Adipocyte (in vitro differentiated cells): ENCODE measurements at regions not wholly inside any gene's neighbourhood (a gene's known extent, or its start where the extent isn't known, plus 50 kb on each side); places are given as distances from the start of the nearest gene placed in this dataset.
A peak's percentile ranks its signal among the peaks of the same experiment; 100 is the strongest.

Source experiments
- DNase-seq: peaks from one replicate; pipeline ENCODE4 v3.0.0-alpha.2; 2015; ENCODE audit warnings: low read depth
- H3K27me3 ChIP-seq: replicated peaks from 2 replicates; pipeline ENCODE4 v1.7.0; 2013; ENCODE audit warnings: mild to moderate bottlenecking, low read length, moderate library complexity; ENCODE audit not compliant: control insufficient read depth, insufficient read depth
- H3K36me3 ChIP-seq: 2 replicates; pipeline ENCODE4 v1.7.0; 2013; ENCODE audit warnings: low read length, mild to moderate bottlenecking, moderate library complexity; ENCODE audit not compliant: control insufficient read depth, insufficient read depth, severe bottlenecking
- H3K4me1 ChIP-seq: 2 replicates; pipeline ENCODE4 v1.7.0; 2013; ENCODE audit warnings: mild to moderate bottlenecking, low read length, moderate library complexity; ENCODE audit not compliant: control insufficient read depth, insufficient read depth
- H3K4me3 ChIP-seq: 2 replicates; pipeline ENCODE4 v1.7.0; 2013; ENCODE audit warnings: mild to moderate bottlenecking, low read length, moderate library complexity
- H3K9ac ChIP-seq: 2 replicates; pipeline ENCODE4 v1.7.0; 2013; ENCODE audit warnings: mild to moderate bottlenecking, low read length, moderate library complexity
- H3K9me3 ChIP-seq: 2 replicates; pipeline ENCODE4 v1.7.0; 2013; ENCODE audit warnings: mild to moderate bottlenecking, low read length, moderate library complexity; ENCODE audit not compliant: control insufficient read depth

DNA sequence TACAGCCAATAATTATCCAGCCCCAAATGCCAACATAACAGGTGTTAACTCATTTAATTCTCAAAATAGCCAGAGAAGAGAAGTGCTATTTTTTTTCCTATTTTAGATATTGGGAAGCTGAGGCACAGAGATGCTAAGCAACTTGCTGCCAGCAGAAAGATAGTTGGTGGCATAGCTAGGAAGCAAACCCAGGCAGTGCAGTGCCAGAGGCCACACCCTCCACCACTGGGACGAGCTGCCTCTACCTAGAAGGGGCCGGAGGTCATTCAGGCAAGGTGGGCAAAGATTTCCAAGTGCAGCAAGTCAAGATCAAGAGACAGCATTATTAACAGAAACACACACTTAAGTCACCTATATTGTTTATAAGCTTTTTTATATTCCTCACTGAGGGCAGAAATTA is 654.1 kb downstream of the INHBA start:
- H3K27me3 ChIP-seq = no peaks in the 10 kb centered on the region
- H3K36me3 ChIP-seq = no peaks in the 10 kb centered on the region
- no peak overlapping the region for H3K9ac ChIP-seq
- DNase-seq = no peak
- H3K9me3 ChIP-seq = no peaks in the 10 kb centered on the region
- peaks cover 25% of the 10 kb centered on the region for H3K4me1 ChIP-seq
- H3K4me3 ChIP-seq = no peak overlapping the region

DNA sequence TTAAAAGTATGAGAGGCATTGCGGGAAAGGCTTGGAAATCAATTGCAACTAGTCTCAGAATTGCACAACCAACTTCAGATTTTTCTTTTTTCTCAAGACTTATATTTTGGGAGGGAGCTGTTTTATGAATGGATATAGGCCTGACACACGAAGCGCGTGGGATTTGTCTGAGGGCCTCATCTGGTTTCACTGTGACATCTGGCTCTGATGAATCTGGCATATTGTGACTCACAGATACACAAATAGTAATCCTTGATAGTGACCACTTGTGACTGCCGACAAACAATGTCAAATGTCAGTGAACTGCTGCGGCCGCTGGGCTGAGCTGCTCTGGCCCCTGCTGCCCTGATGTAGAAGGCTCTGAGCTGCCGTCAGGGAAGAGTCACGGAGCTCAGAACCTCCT is 655.1 kb downstream of the INHBA start:
- H3K9me3 ChIP-seq = peaks cover 8% of the 10 kb centered on the region
- H3K4me3 ChIP-seq = peak overlapping the region; percentile 8
- H3K4me1 ChIP-seq = peaks cover 25% of the 10 kb centered on the region
- no peak overlapping the region for H3K9ac ChIP-seq
- H3K36me3 ChIP-seq = no peaks in the 10 kb centered on the region
- no peaks in the 10 kb centered on the region for H3K27me3 ChIP-seq
- peak; percentile 70 for DNase-seq

DNA sequence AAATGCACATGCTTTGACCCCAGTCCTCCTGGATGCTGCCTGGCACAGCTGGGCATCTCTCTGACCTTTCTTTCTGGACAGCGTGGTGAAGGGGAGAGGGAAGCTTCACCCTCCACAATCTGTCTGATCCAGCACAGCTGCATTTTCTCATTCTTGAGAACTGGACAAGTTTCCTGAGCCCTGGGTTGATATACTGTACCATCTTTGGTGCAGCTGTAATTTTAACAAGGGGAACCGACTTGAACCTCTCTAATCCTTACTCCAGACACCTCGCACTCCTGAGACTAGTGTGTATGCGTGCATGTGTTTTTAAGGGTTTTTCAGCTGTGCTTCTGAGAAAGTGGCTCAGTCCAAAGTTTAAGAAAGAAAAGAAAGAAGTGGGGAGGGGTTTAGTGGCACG is 655.7 kb downstream of the INHBA start:
- no peak for DNase-seq
- Histone ChIP-seq H3K27me3 (no peaks in the 10 kb centered on the region), H3K4me3 (peak overlapping the region; percentile 8), H3K9me3 (peaks cover 8% of the 10 kb centered on the region), H3K9ac (peak overlapping the region; percentile 2), H3K36me3 (no peaks in the 10 kb centered on the region), H3K4me1 (peaks cover 25% of the 10 kb centered on the region)

DNA sequence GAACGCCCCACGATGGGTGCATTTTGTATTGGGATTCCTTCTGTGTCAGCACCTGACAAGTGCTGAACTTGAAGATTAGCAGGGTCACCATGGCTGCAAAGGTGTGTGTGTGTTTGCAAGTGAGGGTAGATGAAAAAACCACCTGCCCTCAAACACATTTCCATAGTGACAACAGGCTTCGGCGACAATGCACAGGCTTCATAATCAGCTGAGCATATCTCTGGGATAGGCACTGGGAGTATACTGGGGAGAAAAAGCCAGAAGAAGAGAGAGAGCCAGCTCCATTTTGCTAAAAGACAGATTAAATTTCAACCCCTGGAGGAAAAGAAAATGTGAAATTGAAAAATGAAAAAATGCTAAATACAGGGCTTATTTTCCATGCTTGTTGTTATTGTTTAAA is 656.1 kb downstream of the INHBA start:
- H3K27me3 ChIP-seq = no peaks in the 10 kb centered on the region
- H3K9ac ChIP-seq = no peak overlapping the region
- DNase-seq = no peak
- no peaks in the 10 kb centered on the region for H3K36me3 ChIP-seq
- H3K4me3 ChIP-seq = no peak overlapping the region
- peaks cover 8% of the 10 kb centered on the region for H3K9me3 ChIP-seq
- peaks cover 25% of the 10 kb centered on the region for H3K4me1 ChIP-seq

DNA sequence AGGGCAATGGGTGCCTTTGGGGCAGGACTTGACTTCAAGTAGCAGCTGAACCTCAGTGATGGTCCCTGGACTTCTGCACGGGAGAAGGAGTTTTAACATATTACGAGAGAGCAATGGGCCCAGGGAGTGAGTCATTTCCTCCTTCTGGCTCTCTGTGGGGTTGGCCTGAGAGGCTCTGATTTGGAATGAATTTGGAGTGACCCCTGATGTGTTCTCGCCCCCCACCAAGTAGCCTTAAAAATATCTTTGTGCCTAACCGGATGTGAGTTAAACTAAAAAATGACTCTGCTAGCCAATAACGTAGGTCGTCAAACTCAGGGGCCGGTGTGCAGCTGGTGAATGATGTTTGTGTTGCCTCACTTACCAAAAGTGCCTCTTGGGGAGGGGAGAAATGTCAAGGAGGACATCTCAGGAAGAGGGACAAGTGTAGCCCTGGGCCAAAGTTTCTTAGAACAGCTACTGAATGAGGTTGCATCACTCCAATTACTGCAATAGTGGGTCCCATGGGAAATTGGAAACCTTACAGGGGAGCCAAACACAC is 656.6 kb downstream of the INHBA start:
- DNase-seq = peak; percentile 21
- H3K4me1 ChIP-seq = peaks cover 25% of the 10 kb centered on the region

DNA sequence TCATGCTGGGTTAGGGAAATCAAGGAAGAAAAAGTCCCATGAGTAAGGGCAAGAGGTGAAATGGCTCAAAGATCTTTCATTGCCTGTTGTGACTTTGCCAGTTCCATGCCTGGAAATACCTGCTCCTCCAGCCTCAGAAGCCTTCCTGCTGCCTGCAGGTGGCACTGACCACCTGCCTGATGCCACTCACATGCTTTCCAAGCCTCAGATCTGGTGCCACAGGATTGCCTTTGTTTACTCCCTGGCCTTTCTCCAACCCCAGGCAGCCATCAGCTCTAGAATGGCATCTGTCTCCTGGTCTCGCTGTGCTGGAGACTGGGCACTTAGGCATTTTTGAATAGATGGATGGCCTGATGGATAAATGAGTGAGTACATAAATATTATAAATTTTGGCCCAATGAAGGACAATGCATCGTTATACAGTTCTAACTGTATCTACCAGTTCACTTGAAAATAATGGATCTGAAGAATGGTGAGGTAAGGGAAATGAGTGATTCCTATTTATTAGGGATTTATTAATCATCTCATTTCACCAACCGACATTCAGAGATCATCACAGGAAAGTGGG is 657.2 kb downstream of the INHBA start:
- no peak overlapping the region for H3K9ac ChIP-seq
- H3K36me3 ChIP-seq = no peaks in the 10 kb centered on the region
- H3K4me3 ChIP-seq = no peak overlapping the region
- DNase-seq = no peak
- H3K27me3 ChIP-seq = no peaks in the 10 kb centered on the region
- H3K4me1 ChIP-seq = peaks cover 25% of the 10 kb centered on the region
- peaks cover 8% of the 10 kb centered on the region for H3K9me3 ChIP-seq

More for the DNA sequence above, 656.6 kb downstream of the INHBA start:
- Histone ChIP-seq H3K36me3 (no peaks in the 10 kb centered on the region), H3K27me3 (no peaks in the 10 kb centered on the region), H3K9me3 (peaks cover 8% of the 10 kb centered on the region), H3K9ac (no peak overlapping the region), H3K4me3 (no peak overlapping the region)

DNA sequence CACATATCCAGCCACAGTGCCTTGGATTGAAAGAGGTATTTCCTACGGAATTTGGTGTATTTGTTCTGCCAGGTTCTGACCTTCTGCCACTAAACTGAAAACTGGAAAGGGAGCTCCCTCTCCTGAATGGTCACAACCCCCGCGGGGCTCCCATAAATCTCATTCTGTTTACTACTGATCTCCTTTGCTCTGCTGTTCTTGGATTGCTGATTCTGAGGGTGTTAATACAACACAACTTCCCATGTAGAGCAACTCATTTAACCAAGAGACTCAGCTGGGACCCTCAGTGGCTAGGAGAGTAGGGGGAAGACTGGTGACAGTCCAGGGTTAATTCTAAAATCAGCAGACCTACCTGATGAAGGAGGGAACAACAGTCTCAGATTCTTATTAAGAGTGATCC is 662.9 kb downstream of the INHBA start:
- Histone ChIP-seq H3K9ac (no peak overlapping the region), H3K9me3 (peaks cover 8% of the 10 kb centered on the region), H3K27me3 (no peaks in the 10 kb centered on the region), H3K4me3 (no peak overlapping the region), H3K36me3 (no peaks in the 10 kb centered on the region), H3K4me1 (no peaks in the 10 kb centered on the region)
- DNase-seq = no peak

DNA sequence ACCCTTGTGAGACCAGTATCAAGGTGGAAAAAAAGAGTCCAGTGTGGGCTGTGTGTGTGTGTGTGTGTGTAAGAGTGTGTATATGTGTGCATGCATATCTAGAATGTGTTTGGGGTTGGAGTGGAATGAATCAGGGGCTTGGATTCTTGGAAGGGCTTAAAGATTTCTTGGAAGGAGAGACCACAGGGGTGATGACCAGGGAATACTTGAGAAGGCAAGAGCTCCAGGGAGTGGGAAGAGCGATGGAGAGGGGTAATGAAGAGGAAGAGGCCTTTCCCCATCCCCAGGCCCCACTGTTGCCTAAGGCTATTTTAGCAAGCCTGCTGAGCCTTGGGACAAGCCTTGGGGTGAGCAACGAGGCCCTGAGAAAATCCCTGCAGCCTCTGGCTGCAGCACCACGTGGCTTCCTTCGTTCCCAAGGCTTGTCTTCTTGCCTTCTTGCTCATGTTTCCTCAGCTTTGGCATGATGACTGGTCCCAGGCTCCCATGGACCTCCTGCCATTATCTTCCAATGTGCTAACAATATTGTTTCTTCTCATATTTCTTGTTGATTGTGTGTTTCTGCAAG is 663.4 kb downstream of the INHBA start:
- Histone ChIP-seq H3K9me3 (peaks cover 8% of the 10 kb centered on the region), H3K9ac (no peak overlapping the region), H3K4me1 (no peaks in the 10 kb centered on the region), H3K27me3 (no peaks in the 10 kb centered on the region), H3K36me3 (no peaks in the 10 kb centered on the region), H3K4me3 (no peak overlapping the region)
- DNase-seq = no peak

DNA sequence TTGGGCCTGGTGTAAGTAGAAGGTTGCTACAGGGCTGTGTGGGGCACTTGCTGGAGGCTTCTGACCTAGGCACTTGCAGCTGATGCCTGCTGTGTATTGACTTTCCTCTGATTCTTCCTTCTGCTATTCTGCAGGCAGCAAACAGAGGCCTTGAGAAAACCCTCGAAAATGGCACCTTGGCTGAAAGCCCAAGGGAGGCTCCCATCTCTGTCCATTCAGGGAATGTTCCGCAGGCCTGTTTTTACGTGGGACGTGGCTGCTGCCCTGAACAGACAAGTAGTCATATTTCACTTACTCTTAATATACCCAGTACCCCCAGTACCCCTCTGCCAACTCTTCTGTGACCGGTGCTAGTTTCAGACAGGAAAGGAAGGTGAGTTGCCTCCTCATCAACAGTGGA is 664.7 kb downstream of the INHBA start:
- no peak for DNase-seq
- peaks cover 4% of the 10 kb centered on the region for H3K9me3 ChIP-seq

DNA sequence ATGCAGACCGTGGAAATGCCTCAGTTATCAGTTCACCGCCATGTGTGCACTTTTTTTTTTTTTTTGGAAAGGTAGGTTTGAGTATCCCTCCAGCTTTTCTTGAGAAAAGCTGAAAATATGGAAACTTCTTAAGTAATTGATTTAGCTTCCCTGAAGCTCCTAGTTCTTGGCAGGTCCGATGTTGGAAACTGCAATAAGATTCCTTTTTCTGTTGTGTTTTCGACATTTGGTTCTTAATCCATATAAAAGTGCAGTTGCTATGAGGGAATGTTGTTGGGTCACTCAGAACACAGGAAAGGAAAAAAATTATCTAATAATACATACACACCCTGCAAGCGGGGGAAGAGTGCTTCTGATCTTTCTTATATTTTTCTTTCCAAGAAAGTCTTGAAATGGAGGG is 665.2 kb downstream of the INHBA start:
- no peak for DNase-seq
- Histone ChIP-seq H3K4me3 (no peak overlapping the region), H3K4me1 (no peaks in the 10 kb centered on the region), H3K9me3 (no peaks in the 10 kb centered on the region), H3K36me3 (no peaks in the 10 kb centered on the region), H3K27me3 (no peaks in the 10 kb centered on the region), H3K9ac (no peak overlapping the region)

More for the DNA sequence above, 664.7 kb downstream of the INHBA start:
- Histone ChIP-seq H3K27me3 (no peaks in the 10 kb centered on the region), H3K4me3 (no peak overlapping the region), H3K4me1 (no peaks in the 10 kb centered on the region), H3K36me3 (no peaks in the 10 kb centered on the region), H3K9ac (no peak overlapping the region)

DNA sequence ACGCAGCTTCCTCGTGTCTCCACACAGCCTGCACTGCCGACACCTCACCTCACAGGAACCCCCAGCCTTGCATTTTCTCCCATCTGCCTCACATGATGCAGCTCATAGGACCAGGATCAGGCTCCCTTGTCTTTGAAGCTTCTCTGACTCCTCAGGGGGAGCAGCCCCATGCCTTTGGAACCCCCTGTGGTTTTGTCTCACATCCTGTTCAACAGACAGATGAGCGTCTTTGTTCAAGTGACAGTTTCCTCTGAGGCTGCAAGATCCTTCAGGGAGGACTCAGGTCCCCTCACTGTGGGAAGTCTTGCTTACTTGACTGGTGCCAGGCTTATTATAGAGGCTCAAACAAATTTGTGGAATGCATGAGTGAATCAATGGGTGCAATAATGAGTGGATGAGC is 667.1 kb downstream of the INHBA start:
- Histone ChIP-seq H3K9me3 (no peaks in the 10 kb centered on the region), H3K4me1 (no peaks in the 10 kb centered on the region), H3K27me3 (no peaks in the 10 kb centered on the region), H3K36me3 (no peaks in the 10 kb centered on the region), H3K9ac (no peak overlapping the region), H3K4me3 (no peak overlapping the region)
- no peak for DNase-seq

DNA sequence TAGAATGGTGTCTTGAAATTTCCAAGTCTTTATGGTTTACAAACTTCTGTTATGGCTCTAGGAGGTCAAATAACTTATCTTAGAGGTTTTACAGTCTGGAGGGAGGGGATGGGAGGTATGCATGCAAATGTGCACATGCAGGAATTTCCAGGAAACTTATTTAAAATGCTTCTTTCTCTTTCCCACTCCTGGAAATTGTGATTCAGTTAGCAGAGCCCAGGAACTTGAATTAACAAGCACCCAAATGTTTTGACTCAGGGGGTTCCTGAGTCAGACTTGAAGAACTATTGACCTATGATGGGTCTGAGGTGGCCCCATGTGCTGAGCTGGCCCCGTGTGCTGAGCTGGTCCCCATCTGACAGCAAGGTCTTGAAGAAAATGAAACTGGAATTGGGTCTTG is 669.4 kb downstream of the INHBA start:
- H3K27me3 ChIP-seq = no peaks in the 10 kb centered on the region
- H3K9me3 ChIP-seq = no peaks in the 10 kb centered on the region
- H3K4me1 ChIP-seq = no peaks in the 10 kb centered on the region
- H3K4me3 ChIP-seq = no peak overlapping the region
- no peaks in the 10 kb centered on the region for H3K36me3 ChIP-seq
- DNase-seq = no peak
- no peak overlapping the region for H3K9ac ChIP-seq
